Cardiac muscle cell (in vitro differentiated cells and primary cell): ENCODE measurements at regions not wholly inside any gene's neighbourhood (a gene's known extent, or its start where the extent isn't known, plus 50 kb on each side); places are given as distances from the start of the nearest gene placed in this dataset.

Experiments
- DNase-seq, 2 donors: peaks; one replicate each; pipeline versions ENCODE4 v3.0.0 to v3.0.0-alpha.2; 2010 to 2017; ENCODE audit warnings: low read depth in 1 of 2, low spot score in 1 of 2
- H3K27ac ChIP-seq: fragments of 200-600 bp; sonication (generic); 2 replicates; pipeline ENCODE4 v1.5.1; 2016
- H3K27me3 ChIP-seq: fragments of 200-600 bp; sonication (generic); 2 replicates; pipeline ENCODE4 v1.6.0; 2016; ENCODE audit warnings: control low read depth
- H3K36me3 ChIP-seq: fragments of 200-600 bp; sonication (generic); 2 replicates; pipeline ENCODE4 v1.5.1; 2016; ENCODE audit warnings: control low read depth
- H3K4me1 ChIP-seq: fragments of 200-600 bp; sonication (generic); 2 replicates; pipeline ENCODE4 v1.8.1; 2017; ENCODE audit warnings: low read depth, mild to moderate bottlenecking, mixed run types
- H3K4me3 ChIP-seq: fragments of 200-600 bp; sonication (generic); 2 replicates; pipeline ENCODE4 v1.5.1; 2016; ENCODE audit warnings: mild to moderate bottlenecking
- H3K9me3 ChIP-seq: fragments of 200-600 bp; sonication (generic); 2 replicates; pipeline ENCODE4 v1.5.1; 2017; ENCODE audit warnings: low read depth, mild to moderate bottlenecking, control low read depth
- TF ChIP-seq, protein P1 (sequence below): IDR thresholded peaks from 2 replicates; pipeline ENCODE4 v1.5.1; 2012; ENCODE audit warnings: low read depth, mild to moderate bottlenecking, low read length

DNA sequence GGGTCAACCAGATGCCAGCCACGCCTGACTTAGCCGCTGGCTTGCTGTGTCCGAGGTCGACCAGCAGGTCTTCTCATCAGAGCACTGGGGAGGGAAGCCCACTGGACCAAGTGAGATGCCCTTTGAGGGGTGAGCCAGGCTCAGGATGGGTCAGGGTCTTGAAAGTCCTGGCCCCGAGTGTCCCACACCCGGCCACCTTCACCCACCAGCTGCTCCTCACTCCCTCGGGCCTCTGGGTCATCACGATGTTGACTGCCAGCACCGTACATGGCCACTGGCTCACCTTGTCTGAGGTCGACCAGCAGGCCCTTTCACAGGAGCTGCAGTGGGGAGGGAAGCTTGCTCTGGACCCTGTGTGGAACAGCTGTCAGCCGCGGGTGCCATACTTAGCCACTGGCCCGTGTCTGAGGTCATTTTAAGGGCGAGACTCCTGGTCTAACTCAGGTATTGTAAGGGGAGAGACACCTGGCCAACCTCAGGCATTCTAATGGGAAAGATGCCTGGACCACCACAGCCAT lies 1361.3 kb downstream of the UQCRFS1 start:
- Histone ChIP-seq H3K36me3 (no peaks in the 10 kb centered on the region), H3K4me3 (no peak overlapping the region), H3K27ac (no peak overlapping the region), H3K27me3 (no peaks in the 10 kb centered on the region), H3K4me1 (no peaks in the 10 kb centered on the region), H3K9me3 (no peaks in the 10 kb centered on the region)
- TF ChIP-seq, protein P1, sequence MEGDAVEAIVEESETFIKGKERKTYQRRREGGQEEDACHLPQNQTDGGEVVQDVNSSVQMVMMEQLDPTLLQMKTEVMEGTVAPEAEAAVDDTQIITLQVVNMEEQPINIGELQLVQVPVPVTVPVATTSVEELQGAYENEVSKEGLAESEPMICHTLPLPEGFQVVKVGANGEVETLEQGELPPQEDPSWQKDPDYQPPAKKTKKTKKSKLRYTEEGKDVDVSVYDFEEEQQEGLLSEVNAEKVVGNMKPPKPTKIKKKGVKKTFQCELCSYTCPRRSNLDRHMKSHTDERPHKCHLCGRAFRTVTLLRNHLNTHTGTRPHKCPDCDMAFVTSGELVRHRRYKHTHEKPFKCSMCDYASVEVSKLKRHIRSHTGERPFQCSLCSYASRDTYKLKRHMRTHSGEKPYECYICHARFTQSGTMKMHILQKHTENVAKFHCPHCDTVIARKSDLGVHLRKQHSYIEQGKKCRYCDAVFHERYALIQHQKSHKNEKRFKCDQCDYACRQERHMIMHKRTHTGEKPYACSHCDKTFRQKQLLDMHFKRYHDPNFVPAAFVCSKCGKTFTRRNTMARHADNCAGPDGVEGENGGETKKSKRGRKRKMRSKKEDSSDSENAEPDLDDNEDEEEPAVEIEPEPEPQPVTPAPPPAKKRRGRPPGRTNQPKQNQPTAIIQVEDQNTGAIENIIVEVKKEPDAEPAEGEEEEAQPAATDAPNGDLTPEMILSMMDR, result no peak
- no peak for DNase-seq

GRCh38 chr19:27851002-27851481 lies 1361.9 kb downstream of the UQCRFS1 start:
- no peak overlapping the region for H3K4me3 ChIP-seq
- no peaks in the 10 kb centered on the region for H3K9me3 ChIP-seq
- DNase-seq, result no peak
- H3K36me3 ChIP-seq, result no peaks in the 10 kb centered on the region
- TF ChIP-seq, protein P1, result no peak
- no peaks in the 10 kb centered on the region for H3K4me1 ChIP-seq
- no peak overlapping the region for H3K27ac ChIP-seq
- no peaks in the 10 kb centered on the region for H3K27me3 ChIP-seq

DNA sequence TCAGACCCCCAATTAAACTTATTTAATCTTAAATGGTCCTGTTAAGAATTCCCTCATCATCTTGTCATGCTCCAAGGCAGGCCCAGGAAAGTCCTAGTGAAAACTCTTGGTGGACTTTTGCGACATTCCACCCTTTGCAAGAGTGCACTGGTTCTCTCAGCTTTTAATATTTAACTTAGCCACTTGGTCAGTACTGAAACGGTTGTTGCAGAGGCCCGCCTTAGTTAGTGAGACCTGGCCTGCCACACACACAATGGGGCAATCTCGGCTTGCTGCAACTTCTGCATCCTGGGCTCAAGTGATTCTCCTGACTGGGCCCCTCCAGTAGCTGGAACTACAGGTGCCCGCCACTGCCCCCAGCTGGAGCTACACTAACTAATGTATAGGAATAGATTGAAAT lies 1366.0 kb downstream of the UQCRFS1 start:
- Histone ChIP-seq H3K4me1 (no peaks in the 10 kb centered on the region), H3K4me3 (no peak overlapping the region), H3K27me3 (no peaks in the 10 kb centered on the region), H3K27ac (no peak overlapping the region), H3K9me3 (no peaks in the 10 kb centered on the region), H3K36me3 (no peaks in the 10 kb centered on the region)
- DNase-seq, result no peak
- TF ChIP-seq, protein P1, result no peak

- Histone ChIP-seq H3K9me3 (no peaks in the 10 kb centered on the region), H3K4me3 (no peak overlapping the region), H3K27me3 (no peaks in the 10 kb centered on the region), H3K36me3 (no peaks in the 10 kb centered on the region), H3K27ac (no peak overlapping the region), H3K4me1 (no peaks in the 10 kb centered on the region)
- TF ChIP-seq, protein P1, result no peak
- DNase-seq, result no peak
Measured at GRCh38 chr19:27844261-27844660, 1368.7 kb downstream of the UQCRFS1 start.

DNA sequence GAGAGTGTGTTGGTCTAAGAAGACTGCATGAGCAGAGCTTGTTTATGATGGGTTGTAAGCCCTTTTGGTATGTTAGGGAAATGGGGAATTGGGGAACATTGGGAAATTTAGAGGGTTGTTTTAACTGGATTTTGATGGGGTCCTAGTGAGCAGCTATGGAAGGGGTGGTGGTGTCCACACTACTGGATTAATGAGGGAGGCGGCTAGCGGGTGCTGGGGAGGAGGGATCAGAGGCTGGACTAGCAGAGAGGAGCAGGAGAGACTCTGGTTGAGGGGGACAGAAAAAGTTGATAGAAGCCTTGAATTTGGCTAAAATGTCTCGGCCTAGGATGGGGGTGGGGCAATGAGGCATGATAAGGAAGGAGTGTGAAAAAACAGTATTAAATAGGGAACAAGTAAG lies 1369.1 kb downstream of the UQCRFS1 start:
- DNase-seq, result no peak
- Histone ChIP-seq H3K4me3 (no peak overlapping the region), H3K4me1 (no peaks in the 10 kb centered on the region), H3K36me3 (no peaks in the 10 kb centered on the region), H3K27me3 (no peaks in the 10 kb centered on the region), H3K9me3 (no peaks in the 10 kb centered on the region), H3K27ac (no peak overlapping the region)
- TF ChIP-seq, protein P1, result no peak
